ENCODE measurements at regions not wholly inside any gene's neighbourhood (a gene's known extent, or its start where the extent isn't known, plus 50 kb on each side); places are given as distances from the start of the nearest gene placed in this dataset.

DNA sequence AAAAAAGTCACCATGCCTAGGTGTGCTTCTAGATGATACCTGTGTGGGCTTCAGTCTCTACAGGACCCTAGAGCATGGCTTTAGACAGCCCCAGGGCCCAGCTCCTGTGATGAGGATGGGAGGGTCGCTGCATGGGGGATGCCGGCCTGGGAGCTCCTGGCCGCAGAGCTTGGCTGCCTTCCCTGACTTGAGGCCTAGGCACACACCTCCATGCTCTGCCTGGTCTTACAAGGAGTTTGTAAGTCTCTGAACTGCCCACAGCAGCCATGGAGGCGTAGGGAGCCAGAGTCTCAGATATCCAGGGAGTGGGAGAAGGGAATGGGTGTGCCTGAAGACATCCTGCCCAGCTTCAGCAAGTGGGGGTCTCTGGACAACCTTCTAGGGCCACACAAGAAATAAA lies 149.5 kb upstream of the MYL2 start:
- TF ChIP-seq JUND (IDR thresholded peaks at IDR 0.05): no peak
- TF ChIP-seq, protein P1, sequence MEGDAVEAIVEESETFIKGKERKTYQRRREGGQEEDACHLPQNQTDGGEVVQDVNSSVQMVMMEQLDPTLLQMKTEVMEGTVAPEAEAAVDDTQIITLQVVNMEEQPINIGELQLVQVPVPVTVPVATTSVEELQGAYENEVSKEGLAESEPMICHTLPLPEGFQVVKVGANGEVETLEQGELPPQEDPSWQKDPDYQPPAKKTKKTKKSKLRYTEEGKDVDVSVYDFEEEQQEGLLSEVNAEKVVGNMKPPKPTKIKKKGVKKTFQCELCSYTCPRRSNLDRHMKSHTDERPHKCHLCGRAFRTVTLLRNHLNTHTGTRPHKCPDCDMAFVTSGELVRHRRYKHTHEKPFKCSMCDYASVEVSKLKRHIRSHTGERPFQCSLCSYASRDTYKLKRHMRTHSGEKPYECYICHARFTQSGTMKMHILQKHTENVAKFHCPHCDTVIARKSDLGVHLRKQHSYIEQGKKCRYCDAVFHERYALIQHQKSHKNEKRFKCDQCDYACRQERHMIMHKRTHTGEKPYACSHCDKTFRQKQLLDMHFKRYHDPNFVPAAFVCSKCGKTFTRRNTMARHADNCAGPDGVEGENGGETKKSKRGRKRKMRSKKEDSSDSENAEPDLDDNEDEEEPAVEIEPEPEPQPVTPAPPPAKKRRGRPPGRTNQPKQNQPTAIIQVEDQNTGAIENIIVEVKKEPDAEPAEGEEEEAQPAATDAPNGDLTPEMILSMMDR (IDR thresholded peaks at IDR 0.05; ENCODE audit: low read depth, low read length, missing input control): no peak
- no peak for TF ChIP-seq RAD21 (IDR thresholded peaks at IDR 0.05)
- no peak for TF ChIP-seq GABPA (IDR thresholded peaks at IDR 0.05 in 1 of 2, conservative IDR thresholded peaks at IDR 0.05 in 1 of 2)
- TF ChIP-seq, protein P2, sequence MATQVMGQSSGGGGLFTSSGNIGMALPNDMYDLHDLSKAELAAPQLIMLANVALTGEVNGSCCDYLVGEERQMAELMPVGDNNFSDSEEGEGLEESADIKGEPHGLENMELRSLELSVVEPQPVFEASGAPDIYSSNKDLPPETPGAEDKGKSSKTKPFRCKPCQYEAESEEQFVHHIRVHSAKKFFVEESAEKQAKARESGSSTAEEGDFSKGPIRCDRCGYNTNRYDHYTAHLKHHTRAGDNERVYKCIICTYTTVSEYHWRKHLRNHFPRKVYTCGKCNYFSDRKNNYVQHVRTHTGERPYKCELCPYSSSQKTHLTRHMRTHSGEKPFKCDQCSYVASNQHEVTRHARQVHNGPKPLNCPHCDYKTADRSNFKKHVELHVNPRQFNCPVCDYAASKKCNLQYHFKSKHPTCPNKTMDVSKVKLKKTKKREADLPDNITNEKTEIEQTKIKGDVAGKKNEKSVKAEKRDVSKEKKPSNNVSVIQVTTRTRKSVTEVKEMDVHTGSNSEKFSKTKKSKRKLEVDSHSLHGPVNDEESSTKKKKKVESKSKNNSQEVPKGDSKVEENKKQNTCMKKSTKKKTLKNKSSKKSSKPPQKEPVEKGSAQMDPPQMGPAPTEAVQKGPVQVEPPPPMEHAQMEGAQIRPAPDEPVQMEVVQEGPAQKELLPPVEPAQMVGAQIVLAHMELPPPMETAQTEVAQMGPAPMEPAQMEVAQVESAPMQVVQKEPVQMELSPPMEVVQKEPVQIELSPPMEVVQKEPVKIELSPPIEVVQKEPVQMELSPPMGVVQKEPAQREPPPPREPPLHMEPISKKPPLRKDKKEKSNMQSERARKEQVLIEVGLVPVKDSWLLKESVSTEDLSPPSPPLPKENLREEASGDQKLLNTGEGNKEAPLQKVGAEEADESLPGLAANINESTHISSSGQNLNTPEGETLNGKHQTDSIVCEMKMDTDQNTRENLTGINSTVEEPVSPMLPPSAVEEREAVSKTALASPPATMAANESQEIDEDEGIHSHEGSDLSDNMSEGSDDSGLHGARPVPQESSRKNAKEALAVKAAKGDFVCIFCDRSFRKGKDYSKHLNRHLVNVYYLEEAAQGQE (IDR thresholded peaks at IDR 0.05): no peak
